HG02884 (cell line): ENCODE measurements at regions not wholly inside any gene's neighbourhood (a gene's known extent, or its start where the extent isn't known, plus 50 kb on each side); places are given as distances from the start of the nearest gene placed in this dataset.

Experiments used
- ATAC-seq: cut with Tn5 transposase; IDR thresholded peaks from one replicate; pipeline ENCODE4 v1.9.1; 2021; ENCODE audit warnings: mild to moderate bottlenecking, moderate library complexity; ENCODE audit not compliant: unreplicated experiment

DNA sequence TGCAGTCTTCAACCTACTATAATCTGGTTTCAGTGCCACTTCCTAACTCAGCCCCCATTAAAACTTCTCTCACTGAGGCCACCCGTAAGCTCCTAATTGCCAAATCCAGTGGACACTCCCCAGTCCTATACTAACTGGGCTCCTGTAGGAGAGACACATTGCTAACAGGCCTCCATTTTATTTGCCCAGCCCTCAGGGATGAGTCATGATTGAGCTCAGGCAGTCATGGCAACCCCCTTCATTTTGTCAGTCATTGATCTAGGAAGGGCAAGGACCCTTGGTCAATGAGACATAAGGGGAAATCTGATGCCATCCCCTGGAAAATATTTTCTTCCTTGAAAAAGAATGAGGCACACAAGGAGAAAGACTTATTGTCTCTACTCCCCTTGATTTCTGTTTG, 70.1 kb upstream of the HIF1A start:
- ATAC-seq: no peak

DNA sequence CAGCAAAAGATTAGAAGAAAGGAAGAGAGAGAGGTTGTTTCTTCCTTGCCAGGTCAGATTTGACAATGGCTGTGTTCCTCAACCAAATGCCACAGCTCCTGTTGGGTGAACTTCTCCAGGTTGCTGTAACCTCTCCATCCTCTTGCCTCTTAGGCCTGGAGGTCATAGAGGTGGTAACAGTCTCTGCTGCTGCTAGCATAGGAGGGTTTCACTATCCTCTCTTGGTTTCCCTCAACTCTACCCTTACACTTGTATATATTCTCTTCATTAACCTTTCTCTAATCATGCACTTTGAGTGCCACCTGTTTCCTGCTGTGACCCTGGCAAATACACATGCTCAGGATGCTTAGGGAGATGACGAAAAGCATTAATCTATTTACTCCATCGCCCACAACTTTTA, 67.7 kb upstream of the HIF1A start:
- ATAC-seq: no peak

- no peak for ATAC-seq
Measured at GRCh38 chr14:61628016-61628725, 67.1 kb upstream of the HIF1A start.

DNA sequence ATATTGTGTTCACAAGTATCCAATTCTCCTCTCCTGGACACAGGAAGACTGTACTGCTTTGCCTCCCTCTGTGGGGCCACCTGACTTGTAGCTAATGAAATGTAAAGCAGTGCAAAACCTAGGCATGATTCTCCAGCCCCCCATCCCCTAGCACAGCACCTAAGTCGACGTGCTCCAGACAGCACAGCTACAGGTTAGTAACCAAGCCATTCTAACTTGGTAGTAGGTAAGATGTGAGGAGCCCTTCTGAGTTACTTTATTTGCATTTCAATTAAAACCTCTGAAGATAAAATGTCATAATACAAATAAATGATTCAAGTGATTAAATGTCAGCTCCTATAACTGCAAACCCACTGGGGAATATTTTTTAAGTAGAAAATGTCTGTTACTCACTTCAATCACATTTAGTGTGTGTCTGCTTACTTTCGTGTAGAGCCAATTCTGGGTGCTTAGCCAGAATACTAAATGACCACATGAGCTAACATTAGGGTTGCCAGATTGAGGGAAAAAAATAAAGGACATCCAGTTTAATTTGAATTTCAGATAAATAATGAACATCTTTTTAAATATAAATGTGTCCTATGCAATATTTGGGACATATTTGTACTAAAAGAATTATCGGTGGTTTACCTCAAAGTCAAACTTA, 64.8 kb upstream of the HIF1A start:
- no peak for ATAC-seq

GRCh38 chr14:61631045-61631687, 64.1 kb upstream of the HIF1A start:
- no peak for ATAC-seq

DNA sequence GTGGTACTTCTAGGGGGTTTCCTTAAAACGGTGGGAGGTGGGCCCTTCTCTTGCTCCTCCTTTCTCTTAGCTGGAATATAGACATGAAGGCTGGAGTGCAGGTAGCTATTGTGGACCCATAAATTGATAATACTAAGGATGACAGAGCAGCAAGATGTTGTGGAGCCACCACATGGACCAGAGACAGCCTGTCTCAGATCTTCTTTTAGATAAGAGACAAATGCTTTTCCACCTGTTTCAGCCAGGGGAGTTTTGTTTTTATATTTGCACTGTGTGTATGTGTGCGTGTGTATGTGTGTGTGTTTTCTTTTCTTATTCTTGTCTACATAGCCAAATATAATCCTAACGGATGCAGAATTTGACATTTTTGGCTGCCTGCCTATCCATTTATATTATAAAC, 62.9 kb upstream of the HIF1A start:
- no peak for ATAC-seq

DNA sequence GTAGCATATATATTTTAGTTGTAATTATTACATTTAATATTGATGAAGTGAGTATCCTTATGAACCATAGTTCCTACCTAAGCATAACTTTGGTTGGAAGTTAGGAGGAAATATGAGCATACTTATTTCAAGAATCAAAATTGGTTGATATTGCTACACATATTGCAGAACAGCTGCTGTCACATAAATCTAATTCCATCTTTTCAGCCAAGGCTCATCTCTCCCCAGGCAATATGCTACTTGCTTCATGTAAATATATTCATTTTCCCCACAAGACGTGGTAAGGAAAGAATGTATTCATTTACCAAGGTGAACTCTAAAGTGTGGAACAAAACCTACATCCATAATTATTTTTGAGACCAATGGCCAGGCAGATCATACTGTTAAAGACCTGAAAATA, 62.5 kb upstream of the HIF1A start:
- no peak for ATAC-seq

GRCh38 chr14:61636291-61636690, 59.0 kb upstream of the HIF1A start:
- no peak for ATAC-seq

DNA sequence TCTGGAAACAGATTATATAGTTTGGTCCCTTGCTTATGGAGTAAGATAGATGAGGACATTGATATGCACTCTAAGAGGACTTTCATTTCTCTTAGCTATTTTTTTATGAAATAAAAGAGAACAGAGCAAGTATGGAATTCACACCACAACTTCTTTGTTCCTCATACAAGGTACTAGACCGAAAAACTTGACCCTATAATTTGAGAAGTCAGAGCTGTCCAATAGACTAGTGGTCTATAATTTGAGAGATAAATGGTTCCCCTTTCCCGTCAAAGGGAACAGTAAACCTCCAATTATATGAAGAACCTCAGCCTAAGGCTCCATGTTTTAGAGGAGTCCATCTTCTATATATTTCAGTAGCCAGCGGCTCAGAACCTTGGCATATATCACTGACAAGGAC, 58.5 kb upstream of the HIF1A start:
- no peak for ATAC-seq

GRCh38 chr14:61638595-61639387, 56.5 kb upstream of the HIF1A start:
- ATAC-seq: no peak

GRCh38 chr14:61640158-61641136, 54.9 kb upstream of the HIF1A start:
- no peak for ATAC-seq

DNA sequence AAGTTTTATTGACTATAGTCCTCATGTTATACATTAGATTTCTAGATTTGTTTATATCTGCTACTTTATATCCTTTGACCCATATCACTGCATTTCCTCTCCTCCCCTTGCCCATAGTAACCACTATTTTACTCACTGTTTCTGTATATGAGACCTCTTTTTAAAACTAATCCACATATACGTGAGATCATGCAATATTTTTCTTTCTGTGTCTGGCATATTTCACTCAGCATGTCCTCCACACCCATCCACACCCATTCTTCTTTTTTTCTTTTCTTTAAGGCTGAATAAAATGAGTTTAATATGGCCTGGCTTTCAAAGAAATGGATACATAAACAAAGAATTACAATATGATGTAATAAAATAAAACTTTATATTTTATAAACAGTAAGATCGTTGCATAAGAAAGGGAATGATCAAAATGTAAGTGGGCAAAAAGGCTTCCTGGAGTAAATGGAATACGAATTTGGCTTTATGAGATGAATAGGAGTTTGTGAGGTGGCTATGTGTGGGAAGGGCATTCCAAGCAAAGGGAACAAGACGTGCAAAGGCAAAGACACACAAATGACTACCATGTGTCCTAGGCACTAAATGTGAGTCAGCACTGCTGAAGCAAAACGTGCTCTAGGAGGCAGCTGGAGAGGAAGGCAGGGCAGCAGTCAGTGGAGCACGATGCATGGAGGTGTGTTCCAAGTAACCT, 53.2 kb upstream of the HIF1A start:
- ATAC-seq: no peak

DNA sequence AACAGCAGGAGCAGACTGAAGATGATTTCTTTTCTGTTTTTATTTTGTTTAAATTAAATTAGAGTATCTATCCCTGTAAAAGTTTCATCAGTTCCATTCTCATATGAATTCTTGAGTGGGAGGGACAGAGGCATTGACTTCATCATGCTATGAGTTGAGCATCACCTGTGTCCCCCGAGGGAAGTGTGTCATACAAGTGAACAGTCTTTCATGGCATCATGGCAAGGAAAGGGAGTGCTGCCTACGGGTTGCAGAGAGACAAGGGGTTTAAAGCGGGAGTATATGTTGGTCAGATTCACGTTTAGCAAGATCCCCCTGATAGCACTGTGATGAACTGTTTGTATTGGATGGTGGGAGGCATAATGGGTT, 52.7 kb upstream of the HIF1A start:
- no peak for ATAC-seq

GRCh38 chr14:61643555-61643954, 51.8 kb upstream of the HIF1A start:
- no peak for ATAC-seq

DNA sequence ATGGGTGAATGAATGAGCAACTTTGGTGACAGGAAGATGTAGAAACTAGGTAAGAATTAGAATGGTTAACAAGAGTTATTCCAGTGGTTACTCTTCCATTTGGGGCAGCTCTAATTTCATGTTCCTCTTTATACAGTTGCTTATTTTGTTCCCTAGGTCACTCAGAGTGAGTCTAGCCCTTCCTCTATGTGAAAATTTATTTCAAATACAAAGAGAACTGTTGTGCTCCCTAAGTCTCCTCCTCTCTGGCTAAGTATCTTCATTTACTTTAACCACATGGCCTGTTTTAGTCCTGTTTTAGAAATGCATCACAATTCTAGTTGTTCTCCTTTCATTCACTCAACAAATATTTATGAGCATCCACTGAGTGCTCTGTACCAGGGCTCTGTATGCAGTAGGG, 51.1 kb upstream of the HIF1A start:
- ATAC-seq: peak; percentile 13

DNA sequence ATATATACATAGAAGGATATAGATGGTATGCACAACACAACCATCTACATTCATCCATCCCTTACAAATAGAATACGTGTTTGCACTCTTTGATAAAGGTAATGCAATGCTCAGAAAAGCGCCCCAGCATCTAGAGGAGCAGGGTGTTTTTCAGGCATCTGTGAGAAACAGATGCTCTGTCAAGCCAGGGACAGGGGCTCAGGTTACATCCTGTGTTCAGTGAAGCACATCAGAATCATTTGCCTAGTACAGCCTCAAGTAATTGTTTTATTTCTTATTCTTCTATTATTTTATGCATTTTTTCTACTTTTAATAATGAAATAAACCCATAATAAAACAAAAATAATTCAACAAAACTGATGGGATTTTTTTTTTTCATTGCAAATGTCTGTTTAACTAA, 50.5 kb upstream of the HIF1A start:
- peak; percentile 90 for ATAC-seq

- no peak for ATAC-seq
Measured at GRCh38 chr14:61645247-61645646, 50.1 kb upstream of the HIF1A start.
